ENCODE measurements at regions not wholly inside any gene's neighbourhood (a gene's known extent, or its start where the extent isn't known, plus 50 kb on each side); places are given as distances from the start of the nearest gene placed in this dataset.

DNA sequence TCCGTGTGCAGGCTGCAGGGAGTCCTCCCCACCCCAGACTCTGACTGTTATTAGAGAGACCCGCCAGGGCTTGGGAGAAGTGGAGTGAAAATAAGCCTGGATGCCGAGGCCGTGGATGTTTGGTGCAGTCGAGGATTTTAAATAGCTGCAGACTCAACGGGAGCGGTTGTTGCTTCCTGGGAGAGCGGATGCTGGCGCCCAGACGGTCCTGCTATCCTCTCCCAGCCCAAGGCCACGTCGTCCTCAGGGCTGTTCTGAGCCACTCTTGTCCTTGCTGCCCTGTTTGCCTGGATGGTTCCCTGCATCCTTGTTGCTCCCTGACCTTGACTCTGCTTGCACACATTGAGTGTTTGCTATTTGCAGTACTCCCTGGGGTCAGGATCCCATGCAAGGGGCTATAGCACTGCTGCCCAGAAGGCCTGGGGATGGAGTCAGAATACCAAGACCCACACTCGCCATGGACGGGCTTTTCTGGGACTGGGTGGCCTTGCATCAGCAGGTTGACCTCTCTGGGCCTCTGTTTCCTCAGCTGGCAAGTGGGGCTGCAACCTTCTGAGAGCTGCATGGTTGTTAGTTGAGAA is 205.3 kb upstream of the C1orf174 start:
- TF ChIP-seq, protein P1, sequence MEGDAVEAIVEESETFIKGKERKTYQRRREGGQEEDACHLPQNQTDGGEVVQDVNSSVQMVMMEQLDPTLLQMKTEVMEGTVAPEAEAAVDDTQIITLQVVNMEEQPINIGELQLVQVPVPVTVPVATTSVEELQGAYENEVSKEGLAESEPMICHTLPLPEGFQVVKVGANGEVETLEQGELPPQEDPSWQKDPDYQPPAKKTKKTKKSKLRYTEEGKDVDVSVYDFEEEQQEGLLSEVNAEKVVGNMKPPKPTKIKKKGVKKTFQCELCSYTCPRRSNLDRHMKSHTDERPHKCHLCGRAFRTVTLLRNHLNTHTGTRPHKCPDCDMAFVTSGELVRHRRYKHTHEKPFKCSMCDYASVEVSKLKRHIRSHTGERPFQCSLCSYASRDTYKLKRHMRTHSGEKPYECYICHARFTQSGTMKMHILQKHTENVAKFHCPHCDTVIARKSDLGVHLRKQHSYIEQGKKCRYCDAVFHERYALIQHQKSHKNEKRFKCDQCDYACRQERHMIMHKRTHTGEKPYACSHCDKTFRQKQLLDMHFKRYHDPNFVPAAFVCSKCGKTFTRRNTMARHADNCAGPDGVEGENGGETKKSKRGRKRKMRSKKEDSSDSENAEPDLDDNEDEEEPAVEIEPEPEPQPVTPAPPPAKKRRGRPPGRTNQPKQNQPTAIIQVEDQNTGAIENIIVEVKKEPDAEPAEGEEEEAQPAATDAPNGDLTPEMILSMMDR (IDR thresholded peaks at IDR 0.05), result no peak
- no peak for TF ChIP-seq POLR2A (IDR thresholded peaks at IDR 0.05; ENCODE audit: low read depth)
